ENCODE measurements at regions not wholly inside any gene's neighbourhood (a gene's known extent, or its start where the extent isn't known, plus 50 kb on each side); places are given as distances from the start of the nearest gene placed in this dataset.

DNA sequence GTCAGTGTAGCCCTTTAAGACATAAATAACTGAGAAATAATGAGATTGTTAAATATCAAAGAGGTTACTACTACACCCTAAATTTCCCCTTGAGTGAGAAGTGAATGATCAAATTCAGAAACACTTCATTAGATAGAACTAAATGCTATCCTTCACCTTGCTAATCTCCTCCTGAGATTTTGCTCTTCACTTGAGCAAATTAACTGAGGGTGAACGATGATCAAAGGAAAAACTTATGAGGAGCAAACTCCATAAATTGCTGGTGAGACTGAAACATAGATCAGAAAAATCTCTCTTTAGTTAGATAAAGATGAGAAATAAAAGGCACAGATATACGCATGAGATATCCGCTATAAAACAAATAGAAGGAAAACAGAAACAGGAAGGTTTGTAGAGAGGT lies 63.1 kb upstream of the TANC1 start:
- no peak for DNase-seq (ENCODE audit: low read depth in 2 of 2)

DNA sequence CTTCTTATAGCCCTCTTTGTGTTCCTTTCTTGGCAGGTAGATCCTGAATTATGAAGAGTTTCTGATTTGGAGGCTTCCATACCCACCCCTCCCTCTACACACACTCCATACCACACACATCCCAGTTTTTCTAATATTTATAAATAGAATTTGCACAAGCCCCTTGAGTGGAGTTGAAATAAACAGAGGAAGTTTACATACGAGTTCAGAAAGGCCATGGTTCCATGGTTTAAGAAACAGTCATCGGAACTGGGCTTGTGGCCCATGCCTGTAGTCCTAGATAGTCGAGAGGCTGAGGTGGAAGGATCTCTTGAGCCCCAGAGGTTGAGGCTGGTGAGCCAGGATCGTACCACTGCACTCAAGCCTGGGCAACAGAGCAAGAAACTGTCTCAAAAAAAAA lies 62.7 kb upstream of the TANC1 start:
- no peak for DNase-seq (ENCODE audit: low read depth in 2 of 2)

- no peak for DNase-seq (ENCODE audit: low read depth in 2 of 2)
Measured at GRCh38 chr2:158907926-158908456, 60.4 kb upstream of the TANC1 start.

DNA sequence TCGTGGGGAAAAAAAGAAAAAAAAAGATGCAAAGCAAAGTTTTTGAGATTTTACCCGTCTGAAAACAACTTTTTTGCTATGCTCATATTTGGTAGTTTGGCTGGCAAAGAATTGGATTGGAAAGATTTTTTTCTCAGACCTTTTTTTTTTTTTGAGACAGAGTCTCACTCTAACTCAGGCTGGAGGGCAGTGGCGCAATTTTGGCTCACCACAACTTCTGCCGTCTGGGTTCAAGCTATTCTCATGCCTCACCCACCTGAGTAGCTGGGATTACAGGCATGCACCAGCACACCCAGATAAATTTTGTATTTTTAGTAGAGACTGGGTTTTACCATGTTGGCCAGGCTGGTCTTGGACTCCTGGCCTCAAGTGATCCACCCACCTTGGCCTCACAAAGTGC lies 56.3 kb upstream of the TANC1 start:
- no peak for DNase-seq (ENCODE audit: low read depth in 2 of 2)

DNA sequence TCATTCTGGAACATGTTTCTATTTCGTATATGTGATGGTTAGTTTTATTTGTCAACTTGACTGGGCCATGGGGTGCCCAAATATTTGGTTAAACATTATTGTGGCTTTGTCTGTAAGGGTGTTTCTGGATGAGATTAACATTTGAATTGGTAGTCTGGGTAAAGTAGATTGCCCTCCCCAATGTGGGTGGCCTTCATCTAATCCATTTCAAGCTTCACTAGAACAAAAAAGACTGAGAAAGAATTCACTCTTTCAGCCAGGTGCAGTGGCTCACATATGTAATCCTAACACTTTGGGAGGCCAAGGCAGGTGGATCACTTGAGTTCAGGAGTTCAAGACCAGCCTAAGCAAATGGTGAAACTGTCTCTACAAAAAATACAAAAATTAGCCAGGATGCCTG lies 55.7 kb upstream of the TANC1 start:
- no peak for DNase-seq (ENCODE audit: low read depth in 2 of 2)

DNA sequence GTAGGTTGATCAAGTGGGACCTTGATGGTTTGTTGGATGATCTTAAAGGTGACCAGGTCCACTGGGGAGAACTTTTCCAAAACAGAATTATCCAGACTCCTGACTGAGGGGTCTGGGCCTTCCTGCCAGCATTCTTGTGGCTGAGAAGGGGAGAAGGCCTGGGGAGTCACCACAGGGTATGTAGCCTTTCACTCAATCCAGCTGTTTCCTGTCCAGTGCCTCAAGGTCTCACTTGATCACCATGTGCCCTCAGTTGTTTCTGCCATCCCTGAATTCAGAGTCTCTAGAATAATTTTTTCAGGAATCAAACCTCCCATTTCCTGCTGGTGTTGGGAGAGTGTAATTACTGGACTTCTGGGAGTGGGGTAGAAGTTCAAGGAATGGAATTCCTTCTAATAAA lies 54.4 kb upstream of the TANC1 start:
- no peak for DNase-seq (ENCODE audit: low read depth in 2 of 2)

GRCh38 chr2:158914731-158915130 lies 53.7 kb upstream of the TANC1 start:
- DNase-seq (ENCODE audit: low read depth in 2 of 2), result no peak

DNA sequence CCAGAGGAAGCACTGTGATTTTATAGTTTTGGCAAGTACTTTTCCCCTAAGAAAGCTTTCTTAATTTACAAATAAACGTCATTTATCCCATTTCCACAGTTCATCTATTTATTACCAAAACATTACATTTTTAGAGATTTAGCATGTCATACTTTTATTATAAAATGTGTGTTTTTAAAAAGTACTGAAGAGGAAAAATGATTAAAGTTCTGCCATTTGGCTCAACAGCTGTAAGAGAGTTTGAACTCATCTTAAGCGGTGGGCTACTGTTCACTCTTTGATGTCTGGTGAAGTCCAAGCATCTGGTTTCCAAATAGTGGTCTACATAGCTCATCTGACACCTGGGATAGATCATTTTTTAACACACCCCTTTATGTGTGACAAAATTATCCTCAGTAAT lies 51.3 kb upstream of the TANC1 start:
- no peak for DNase-seq (ENCODE audit: low read depth in 2 of 2)

DNA sequence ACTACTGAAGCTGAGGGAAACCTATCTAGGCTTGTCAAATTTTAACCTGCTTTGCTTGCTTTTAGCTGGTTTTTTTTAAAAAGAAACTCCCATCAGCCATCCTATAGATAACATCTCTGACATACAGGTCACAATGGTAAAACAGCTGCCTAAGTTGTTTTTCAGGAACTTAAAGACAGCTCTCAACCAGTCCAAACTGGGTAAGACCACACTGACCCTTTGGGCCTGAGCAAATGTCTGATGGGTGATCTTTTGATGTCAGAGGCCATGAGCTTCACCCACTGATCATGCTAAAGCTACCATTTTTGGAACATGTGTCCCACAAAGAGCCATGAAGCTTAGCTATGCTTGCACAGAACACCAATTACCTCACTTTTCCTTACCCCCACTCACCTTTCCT lies 50.0 kb upstream of the TANC1 start:
- no peak for DNase-seq (ENCODE audit: low read depth in 2 of 2)
